Femur (tissue), 1 donor: ENCODE measurements at regions not wholly inside any gene's neighbourhood (a gene's known extent, or its start where the extent isn't known, plus 50 kb on each side); places are given as distances from the start of the nearest gene placed in this dataset.
A peak's percentile ranks its signal among the peaks of the same experiment; 100 is the strongest.
"Not testable (repeated sequence)": the region's sequence is repeated elsewhere in the genome, so short reads cannot be mapped to it uniquely, and the experiment has no call there.

Source experiments
- DNase-seq: peaks from one replicate; pipeline ENCODE4 v3.0.0-alpha.2; 2017

DNA sequence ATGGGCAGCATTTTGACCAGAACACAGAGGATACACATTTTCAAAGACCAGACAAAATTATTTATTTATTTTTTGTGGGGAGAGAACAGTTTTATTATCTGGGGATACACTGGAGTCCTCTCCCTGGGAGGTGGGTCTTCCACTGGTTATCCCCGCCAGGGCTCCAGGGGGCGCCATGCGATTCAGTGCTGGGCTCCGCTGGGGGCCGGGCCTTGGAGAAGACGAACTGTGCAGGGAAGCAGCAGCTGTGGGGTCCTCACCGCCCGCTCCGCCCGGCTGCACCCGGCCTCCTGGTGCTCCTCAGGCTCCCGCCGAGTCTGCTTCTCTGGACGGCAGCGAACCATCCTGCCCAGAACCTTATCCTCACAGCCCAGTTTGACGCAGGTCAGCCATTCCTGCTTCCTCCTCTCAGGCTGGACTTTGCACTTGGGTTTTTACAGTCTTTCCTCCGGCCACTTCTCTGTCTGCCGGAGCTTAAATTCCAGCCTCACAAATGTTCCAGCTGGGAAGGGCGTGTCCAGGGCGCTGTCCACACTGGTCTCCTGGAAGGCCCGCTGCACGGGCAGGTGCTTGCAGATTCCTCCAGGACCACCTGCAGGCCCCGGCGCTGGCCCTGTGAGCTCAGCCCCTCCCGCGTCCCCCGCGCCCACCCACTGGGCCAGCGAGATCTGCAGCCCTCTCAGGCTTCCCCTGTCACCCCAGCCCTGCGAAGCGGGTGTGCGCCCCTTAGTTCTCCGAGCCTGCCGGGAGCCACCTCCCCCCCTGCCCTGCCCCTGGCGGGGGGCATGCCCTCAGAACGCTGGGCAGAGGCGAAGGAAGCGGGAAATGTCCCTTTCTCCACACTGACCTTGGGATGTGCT, 1830.0 kb upstream of the DEFB115 start:
- no peak for DNase-seq

DNA sequence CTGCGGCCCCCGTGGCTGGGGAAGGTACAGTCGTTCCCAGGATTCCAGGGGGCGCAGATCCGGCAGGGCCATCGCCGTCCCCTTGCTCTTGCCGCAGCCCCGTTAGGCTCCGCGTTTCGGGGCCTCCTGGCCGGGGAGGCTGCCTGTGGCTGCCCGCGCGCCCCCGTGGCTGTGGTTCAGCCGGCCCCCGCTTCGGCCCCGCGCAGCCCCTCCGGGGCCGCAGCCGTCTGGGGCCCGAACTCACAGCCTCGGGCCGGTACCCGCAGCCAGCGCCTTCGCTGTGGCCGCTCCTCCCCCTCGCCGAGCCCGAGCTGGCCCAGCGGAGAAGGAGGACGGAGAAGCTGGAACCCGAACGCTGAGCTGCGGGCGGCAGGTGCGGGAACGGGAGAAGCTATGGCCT, 1826.9 kb upstream of the DEFB115 start:
- no peak for DNase-seq

- DNase-seq: not testable (repeated sequence)
Measured at GRCh38 chr20:29440721-29441120, 1816.7 kb upstream of the DEFB115 start.

GRCh38 chr20:29443206-29443781, 1814.2 kb upstream of the DEFB115 start:
- DNase-seq: not testable (repeated sequence)

DNA sequence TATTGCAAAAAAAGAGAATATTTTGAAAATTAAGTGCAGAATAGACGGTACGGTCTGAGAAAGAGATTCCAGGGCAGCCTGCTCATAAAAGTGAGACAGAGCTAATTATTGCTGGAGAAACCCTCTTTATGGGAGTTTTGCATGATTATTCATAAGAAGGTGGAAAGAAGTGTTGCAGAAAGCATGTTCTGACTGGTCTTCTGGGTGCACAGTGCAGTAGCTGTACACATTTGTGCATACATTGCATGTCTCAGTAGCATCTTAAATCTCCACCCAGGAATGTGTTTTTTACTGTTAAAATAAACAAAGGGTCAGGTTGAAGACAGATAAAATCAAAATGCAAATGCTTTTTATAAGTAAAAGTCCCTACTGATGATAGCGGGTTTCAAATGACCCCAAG, 1813.6 kb upstream of the DEFB115 start:
- no peak for DNase-seq

DNA sequence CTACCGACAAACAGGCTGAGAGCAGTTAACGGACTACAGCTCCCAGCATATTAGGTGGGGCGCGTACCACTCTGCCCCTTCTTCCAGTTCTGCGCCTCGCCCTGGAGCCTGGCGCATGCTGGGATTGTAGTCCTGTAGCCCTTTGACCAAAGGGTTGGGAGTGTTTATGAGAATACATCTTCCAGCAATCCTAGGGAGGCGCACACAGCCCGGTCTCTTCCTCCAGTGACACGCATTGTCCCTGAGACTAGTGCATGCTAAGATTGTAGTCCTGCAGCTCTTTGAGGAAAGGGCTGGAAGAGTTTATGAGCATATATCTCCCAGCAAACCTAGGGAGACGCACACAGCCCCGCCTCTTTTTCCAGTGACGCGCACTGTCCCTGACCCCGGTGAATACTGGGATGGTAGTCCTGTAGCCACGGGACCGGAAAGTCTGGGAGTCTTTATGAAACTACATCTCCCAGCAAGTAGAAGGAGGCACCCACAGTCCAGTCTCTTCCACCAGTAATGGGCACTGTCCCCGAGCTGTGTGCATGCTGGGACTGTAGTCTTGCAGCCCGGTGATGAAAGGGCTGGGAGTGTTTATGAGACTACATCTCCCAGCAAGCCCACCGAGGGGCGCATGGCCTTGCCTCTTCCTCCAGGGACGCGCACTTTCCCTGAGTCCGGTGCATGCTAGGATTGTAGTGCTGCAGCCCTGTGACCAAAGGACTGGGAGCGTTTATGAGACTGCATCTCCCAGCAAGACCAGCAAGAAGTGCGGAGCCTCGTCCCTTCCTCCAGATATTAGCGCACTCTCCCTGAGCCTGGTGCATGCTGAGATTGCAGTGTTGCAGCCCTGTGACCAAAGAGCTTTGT, 1812.2 kb upstream of the DEFB115 start:
- DNase-seq: not testable (repeated sequence)

DNA sequence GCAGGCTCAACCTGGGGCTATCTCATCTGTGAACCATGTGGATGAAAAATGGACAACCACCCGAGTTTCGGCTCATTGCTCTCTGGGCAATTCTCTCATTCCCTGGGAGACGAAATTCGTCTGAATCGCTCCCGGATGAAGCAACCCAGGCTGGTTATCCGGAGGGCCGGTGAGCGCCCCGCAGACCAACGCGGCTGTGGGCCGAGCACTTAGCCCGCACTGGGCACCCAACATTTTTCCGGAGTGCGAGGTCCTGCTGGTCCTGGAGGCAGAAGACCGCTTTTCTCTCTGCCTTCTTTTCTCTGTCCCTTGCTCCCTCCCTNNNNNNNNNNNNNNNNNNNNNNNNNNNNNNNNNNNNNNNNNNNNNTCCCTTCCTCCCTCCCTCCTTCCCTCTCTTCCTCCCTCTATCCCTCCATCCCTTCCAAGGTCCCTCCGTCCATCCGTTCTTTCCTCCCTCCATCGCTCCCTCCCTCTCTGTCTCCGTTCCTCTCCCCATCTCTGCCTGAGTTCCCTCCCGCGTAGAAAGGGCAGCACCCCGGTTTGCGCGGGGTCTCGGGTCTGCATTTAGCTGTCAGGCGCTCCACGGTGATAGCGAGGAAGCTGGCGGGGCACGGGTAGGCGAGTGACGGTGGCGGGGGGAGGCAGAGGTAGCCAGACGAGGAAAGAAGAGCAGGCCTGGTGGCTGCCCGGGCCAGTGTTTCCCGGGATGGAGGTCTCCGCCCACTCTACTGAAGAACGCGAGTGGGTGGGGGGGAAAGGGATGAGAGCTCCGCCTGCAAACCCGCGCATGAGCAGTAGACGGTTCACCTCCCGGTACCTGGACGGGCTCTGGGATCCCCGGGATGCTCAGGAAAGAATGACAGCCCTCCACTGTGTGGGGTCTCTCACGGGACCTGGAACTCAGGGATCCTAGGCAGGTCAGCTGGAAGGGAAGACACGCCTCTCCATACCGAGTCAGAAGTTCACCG, 1809.7 kb upstream of the DEFB115 start:
- DNase-seq: not testable (repeated sequence)

- no peak for DNase-seq
Measured at GRCh38 chr20:29448806-29449470, 1808.5 kb upstream of the DEFB115 start.

- DNase-seq: no peak
Measured at GRCh38 chr20:29452186-29452585, 1805.3 kb upstream of the DEFB115 start.

GRCh38 chr20:29456987-29457693, 1800.3 kb upstream of the DEFB115 start:
- DNase-seq: not testable (repeated sequence)

- no peak for DNase-seq
Measured at GRCh38 chr20:29472606-29473005, 1784.9 kb upstream of the DEFB115 start.

GRCh38 chr20:29492840-29493239, 1764.6 kb upstream of the DEFB115 start:
- not testable (repeated sequence) for DNase-seq

- not testable (repeated sequence) for DNase-seq
Measured at GRCh38 chr20:29496767-29497166, 1760.7 kb upstream of the DEFB115 start.

GRCh38 chr20:29497261-29497671, 1760.2 kb upstream of the DEFB115 start:
- no peak for DNase-seq

DNA sequence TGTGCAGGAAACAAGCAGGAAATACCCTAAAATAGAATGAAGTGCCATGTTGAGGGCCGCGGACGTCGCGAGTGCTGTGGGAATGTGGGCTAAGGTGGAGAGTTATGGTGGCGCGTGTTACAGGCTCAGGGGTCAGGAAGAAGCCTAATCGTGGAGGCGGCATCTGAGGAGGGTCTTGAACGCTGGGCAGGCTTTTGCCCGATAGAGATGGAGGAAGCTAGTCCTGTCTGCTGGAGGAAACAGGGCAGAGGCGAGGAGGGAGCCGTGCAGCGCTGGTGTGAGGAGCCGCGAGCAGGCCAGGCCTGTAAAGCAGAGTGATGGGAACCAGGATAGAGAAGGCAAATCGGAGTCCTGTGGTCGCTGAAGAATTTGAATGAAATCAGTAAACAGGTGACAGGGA, 1759.8 kb upstream of the DEFB115 start:
- DNase-seq: peak; percentile 14

DNA sequence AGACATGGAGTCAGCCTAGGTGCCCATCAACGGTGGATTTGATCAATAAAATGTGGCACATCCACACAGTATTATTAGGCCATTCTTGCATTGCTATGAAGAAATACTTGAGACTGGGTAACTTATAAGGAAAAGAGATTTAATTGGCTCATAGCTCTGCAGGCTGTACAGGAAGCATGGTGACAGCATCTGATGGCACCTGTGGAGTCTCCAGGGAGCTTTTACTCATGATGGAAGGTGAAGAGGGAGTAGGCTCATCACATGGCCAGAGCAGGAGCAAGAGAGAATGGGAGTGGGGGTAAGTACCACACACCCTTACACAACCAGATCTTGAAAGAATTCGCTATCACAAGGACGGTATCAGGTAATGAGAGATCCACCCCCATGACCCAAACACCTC, 1756.7 kb upstream of the DEFB115 start:
- DNase-seq: not testable (repeated sequence)

DNA sequence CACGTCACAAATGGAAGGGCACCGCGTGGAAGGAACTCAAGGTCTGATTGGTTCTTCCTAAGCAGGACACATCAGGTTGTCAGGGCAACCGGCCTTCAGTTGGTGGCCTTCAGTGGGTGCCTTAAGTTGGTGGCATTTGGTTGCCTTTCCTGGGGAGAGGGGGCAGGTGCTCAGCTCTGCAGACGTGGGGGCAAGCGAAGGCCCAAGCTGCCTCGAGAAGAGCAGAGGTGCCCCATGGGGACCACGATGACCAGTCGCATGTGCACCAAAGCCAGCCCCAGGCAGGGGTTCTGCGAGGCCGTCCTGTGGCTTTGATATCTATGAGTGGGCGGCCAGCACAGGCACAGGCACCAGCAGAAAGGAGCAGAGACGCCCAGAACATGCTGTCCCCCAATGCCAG, 1742.8 kb upstream of the DEFB115 start:
- DNase-seq: not testable (repeated sequence)

- not testable (repeated sequence) for DNase-seq
Measured at GRCh38 chr20:29516847-29517246, 1740.6 kb upstream of the DEFB115 start.

GRCh38 chr20:29519610-29520241, 1737.7 kb upstream of the DEFB115 start:
- not testable (repeated sequence) for DNase-seq

DNA sequence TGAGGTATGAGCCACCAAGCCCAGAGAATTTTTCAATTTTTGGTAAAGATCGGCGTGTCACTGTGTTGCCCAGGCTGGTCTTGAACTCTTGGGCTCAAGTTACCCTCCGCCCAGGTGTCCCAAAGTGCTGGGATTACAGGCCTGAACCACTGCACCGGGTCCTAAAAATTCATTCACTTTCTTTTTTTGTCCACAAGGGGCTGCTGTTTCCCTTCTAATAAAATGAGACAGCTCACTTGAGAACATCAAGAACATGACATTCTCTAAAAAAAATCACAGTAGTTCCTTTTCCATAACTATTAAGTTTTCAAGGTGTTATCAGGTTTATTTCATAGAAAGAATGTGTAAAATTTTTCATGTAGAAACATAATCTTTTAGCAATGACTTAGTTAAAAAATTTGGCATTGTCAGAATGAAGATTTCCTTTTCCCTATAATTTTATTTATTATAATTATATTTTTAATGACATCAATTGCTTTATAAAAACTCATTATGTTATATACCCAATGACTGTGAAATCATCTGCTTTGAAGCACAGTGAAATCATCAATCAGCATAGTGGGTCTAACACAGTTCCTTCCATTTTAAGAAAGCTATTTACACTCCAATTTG, 1723.8 kb upstream of the DEFB115 start:
- DNase-seq: not testable (repeated sequence)
